ENCODE measurements at regions not wholly inside any gene's neighbourhood (a gene's known extent, or its start where the extent isn't known, plus 50 kb on each side); places are given as distances from the start of the nearest gene placed in this dataset.
"Not testable (repeated sequence)": the region's sequence is repeated elsewhere in the genome, so short reads cannot be mapped to it uniquely, and the experiment has no call there.

GRCh38 chr16:55017321-55017720 lies 86.7 kb downstream of the IRX5 start:
- no peak for DNase-seq

GRCh38 chr16:55018881-55019280 lies 88.2 kb downstream of the IRX5 start:
- DNase-seq, result no peak

DNA sequence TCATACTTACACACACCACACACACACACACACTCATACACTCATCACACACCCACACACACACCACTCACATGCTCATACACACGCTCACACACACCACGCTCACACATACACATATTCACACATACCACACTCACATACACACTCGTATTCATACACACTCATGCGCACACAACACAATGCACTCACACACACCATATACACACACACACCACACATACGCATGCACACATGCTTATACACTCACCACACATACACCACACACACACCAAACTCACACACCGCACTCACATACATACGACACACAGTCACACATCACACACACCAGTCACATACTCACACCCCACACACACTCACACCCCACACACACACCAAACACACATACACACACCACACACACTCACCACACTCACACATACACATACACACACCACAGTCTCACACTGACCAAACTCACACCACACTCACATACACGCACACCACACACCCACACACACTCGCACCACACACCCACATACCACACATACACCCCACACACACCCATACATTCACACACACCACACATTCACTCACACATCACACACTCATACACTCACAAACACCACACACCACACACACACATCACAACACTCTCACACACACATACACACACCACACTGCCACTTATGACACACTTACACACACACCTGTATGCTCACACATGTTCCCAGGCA lies 88.9 kb downstream of the IRX5 start:
- no peak for DNase-seq

GRCh38 chr16:55021595-55022475 lies 91.2 kb downstream of the IRX5 start:
- no peak for DNase-seq

GRCh38 chr16:55027260-55027659 lies 96.6 kb downstream of the IRX5 start:
- not testable (repeated sequence) for DNase-seq

GRCh38 chr16:55029509-55029908 lies 98.8 kb downstream of the IRX5 start:
- DNase-seq, result no peak

DNA sequence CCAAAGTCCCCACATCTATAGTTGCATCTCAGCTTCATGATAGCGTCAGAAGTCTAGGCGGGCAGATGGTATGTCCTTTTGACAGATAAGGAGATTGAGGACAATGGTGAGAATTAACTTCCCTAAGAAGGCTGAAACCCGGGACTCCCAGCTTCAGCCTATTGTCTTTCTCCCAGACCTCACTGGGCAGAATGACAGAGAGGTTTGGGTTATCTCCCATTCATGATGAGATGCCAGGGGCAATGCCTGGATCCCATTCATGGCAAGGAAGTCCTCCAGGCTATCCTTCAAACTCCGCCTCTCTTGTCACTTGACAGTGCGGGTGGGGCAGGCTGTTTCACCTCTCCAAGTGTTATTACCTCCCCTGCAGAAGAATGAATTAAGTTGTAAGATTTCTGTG lies 100.3 kb downstream of the IRX5 start:
- no peak for DNase-seq

DNA sequence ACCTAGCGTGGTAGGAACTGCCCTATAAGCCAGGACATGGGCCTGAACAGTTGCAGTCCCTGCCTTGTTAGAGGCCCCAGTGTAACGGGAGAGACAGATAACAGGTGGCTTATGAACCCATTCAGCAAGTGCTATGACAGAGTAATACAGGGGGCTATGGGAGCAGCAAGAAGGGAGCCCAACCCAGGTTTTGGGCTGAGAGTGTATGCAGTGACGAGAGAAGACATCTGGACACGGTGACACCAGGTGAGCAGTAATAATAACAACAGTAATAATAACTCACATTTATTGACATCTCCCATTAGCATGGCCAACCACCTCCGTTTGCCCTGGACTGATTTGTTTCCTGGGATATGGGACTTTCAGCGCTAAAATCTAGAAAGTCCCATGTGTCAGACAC lies 100.8 kb downstream of the IRX5 start:
- DNase-seq, result no peak

- no peak for DNase-seq
Measured at GRCh38 chr16:55033225-55034156, 102.8 kb downstream of the IRX5 start.

GRCh38 chr16:55035029-55035428 lies 104.4 kb downstream of the IRX5 start:
- DNase-seq, result no peak

DNA sequence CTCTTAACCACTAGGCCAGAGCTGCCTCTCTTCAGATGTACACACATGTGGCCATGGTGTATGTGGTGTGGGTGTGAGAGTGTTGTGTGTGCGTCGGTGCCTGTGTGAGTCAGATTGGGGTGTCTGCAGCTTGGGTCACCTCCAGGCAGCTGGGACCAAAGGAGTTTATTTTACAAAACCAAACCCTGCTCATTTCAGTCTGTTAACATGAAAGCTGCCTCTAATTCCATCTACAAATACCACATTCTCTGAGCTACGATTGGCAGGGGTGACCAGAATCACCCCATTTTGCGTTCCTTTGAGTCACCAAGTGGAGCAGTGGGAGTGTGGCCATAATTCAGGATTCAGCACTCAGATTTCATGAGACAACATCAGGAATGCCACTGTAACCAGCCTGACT lies 105.3 kb downstream of the IRX5 start:
- no peak for DNase-seq

DNA sequence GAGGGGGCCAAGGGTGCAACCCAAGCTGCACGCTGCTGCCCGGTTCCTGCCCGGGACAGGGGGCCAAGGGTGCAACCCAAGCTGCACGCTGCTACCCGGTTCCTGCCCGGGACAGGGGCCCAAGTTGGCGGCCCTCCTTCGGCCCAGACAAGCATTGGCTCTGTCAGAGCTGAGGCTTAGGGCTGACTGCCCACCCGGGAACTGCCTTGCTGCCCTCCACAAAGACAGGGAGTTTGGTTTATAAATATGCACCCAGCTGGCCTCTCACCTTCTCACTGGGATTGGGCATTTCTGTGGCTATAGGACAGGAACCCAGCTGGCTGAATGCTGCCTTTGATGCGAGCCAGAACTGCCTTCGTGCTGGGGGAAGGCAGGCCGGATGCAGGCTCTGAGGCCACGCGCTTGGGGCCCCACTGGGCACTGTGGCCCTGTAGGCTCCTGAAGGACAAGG lies 105.7 kb downstream of the IRX5 start:
- no peak for DNase-seq

GRCh38 chr16:55037046-55037445 lies 106.4 kb downstream of the IRX5 start:
- no peak for DNase-seq

- no peak for DNase-seq
Measured at GRCh38 chr16:55037966-55038365, 107.3 kb downstream of the IRX5 start.

GRCh38 chr16:55039042-55039441 lies 108.4 kb downstream of the IRX5 start:
- DNase-seq, result no peak

DNA sequence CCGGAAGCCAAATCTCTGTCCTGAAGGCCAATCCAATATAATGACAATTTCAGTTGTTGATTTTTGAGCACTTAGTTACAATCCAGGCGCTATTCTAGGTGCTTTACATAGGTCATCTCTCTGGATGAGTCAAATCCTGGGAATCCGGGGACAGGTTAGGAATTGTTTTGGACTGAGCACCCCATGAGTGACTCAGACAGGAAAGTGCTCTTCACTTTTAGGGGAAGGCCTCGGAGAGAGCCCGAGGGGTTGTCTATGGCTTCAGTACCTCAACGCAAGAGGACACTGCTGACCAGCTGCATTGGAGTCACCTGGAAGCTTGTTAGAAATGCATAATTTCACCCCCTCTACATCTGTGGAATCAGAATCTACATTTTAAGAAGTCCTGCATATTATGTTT lies 108.8 kb downstream of the IRX5 start:
- no peak for DNase-seq

DNA sequence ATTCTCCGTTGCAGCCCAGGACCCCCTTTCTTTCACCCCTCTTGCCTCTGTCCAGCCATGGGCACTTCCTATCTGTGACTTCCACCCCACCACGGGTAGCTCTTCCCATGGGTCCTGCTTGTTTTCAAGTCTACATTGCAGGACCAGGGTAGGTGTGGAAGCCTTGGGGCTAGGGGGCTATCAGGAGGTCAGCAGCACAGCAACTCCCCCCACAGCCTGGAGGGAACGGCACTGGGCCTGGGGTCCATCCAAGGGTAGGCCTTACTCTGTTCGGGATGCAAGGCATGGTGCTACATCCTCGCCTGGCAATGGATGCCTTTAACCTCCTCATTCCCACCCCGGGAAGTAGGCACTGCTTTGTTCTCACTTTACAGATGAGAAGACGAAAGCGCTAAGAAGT lies 109.3 kb downstream of the IRX5 start:
- no peak for DNase-seq

GRCh38 chr16:55040366-55041086 lies 109.9 kb downstream of the IRX5 start:
- no peak for DNase-seq

GRCh38 chr16:55041540-55042234 lies 111.0 kb downstream of the IRX5 start:
- no peak for DNase-seq

GRCh38 chr16:55042556-55043432 lies 112.1 kb downstream of the IRX5 start:
- no peak for DNase-seq

DNA sequence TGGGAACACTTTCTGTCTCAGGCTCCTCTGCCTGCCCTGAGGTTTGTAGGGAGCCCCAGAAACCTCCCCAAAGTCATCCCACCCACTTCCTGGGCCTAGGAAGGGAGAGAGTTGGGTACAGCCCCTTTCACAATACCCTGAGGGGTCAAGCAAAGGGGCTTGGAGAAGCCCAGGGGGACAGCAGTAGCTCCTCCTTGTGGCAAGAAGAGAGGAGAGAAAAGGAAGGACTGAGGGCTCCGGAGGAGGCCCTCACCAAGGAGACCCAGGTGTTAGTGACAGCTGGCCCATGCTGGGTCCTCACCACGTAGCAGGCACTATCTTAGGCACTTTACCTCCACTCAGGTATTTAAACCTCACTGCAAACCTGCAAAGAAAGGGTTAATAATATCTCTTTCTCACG lies 112.8 kb downstream of the IRX5 start:
- DNase-seq, result no peak
